ENCODE measurements at regions not wholly inside any gene's neighbourhood (a gene's known extent, or its start where the extent isn't known, plus 50 kb on each side); places are given as distances from the start of the nearest gene placed in this dataset.

- TF ChIP-seq, protein P1, sequence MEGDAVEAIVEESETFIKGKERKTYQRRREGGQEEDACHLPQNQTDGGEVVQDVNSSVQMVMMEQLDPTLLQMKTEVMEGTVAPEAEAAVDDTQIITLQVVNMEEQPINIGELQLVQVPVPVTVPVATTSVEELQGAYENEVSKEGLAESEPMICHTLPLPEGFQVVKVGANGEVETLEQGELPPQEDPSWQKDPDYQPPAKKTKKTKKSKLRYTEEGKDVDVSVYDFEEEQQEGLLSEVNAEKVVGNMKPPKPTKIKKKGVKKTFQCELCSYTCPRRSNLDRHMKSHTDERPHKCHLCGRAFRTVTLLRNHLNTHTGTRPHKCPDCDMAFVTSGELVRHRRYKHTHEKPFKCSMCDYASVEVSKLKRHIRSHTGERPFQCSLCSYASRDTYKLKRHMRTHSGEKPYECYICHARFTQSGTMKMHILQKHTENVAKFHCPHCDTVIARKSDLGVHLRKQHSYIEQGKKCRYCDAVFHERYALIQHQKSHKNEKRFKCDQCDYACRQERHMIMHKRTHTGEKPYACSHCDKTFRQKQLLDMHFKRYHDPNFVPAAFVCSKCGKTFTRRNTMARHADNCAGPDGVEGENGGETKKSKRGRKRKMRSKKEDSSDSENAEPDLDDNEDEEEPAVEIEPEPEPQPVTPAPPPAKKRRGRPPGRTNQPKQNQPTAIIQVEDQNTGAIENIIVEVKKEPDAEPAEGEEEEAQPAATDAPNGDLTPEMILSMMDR (conservative IDR thresholded peaks at IDR 0.05 in 1 of 2, IDR thresholded peaks at IDR 0.05 in 1 of 2; ENCODE audit: low read depth in 1 of 2, low read length in 2 of 2), result no peak
- TF ChIP-seq EZH2 (IDR thresholded peaks at IDR 0.05; ENCODE audit: low read length, missing control alignments), result no peak
These were observed 224.7 kb downstream of the ACKR3 start for GRCh38 chr2:236794176-236794957.

Data from fibroblast of lung (primary cell).